Sigmoid colon (tissue), 6 donors: ENCODE measurements at regions not wholly inside any gene's neighbourhood (a gene's known extent, or its start where the extent isn't known, plus 50 kb on each side); places are given as distances from the start of the nearest gene placed in this dataset.

Experiments used
- DNase-seq: peaks from one replicate; pipeline ENCODE4 v3.0.0-alpha.2; 2019
- H3K27ac ChIP-seq, 4 donors: fragments of 200-600 bp; sonication (generic); one replicate each; pipeline ENCODE4 v1.5.1; 2016 to 2019; ENCODE audit warnings: mild to moderate bottlenecking in 1 of 4
- H3K27me3 ChIP-seq, 3 donors: fragments of 200-600 bp; sonication (generic); one replicate each; pipeline ENCODE4 v1.5.1; 2019; ENCODE audit warnings: mild to moderate bottlenecking in 1 of 3
- H3K36me3 ChIP-seq, 4 donors: fragments of 200-600 bp; sonication (generic); one replicate each; pipeline ENCODE4 v1.5.1; 2016 to 2019
- H3K4me1 ChIP-seq, 4 donors: fragments of 200-600 bp; sonication (generic); one replicate each; pipeline ENCODE4 v1.5.1; 2017 to 2019
- H3K4me3 ChIP-seq, 4 donors: fragments of 200-600 bp; sonication (generic); one replicate each; pipeline ENCODE4 v1.5.1; 2017 to 2019; ENCODE audit warnings: mild to moderate bottlenecking in 2 of 4, moderate library complexity in 1 of 4
- H3K9me3 ChIP-seq, 4 donors: fragments of 200-600 bp in 3 of 4; sonication (generic) in 3 of 4; one replicate each; pipeline versions ENCODE4 v1.5.1 to v1.6.1; 2013 to 2019
- CTCF ChIP-seq, 4 experiments: fragments of 450-650 bp in 3 of 4; fragments of 200-600 bp in 1 of 4; IDR thresholded peaks; one replicate each; pipeline ENCODE4 v1.5.1; 2016 to 2019; ENCODE audit warnings: antibody characterized with exemption in 4 of 4, mild to moderate bottlenecking in 3 of 4, moderate library complexity in 2 of 4
- EP300 ChIP-seq, 4 donors: sonication (generic); formaldehyde crosslinking; IDR thresholded peaks; one replicate each; pipeline ENCODE4 v1.6.1; 2017; ENCODE audit warnings: antibody characterized with exemption in 4 of 4
- POLR2A ChIP-seq, 2 donors: fragments of 450-650 bp; IDR thresholded peaks; one replicate each; pipeline ENCODE4 v1.6.1; 2016; ENCODE audit warnings: antibody characterized with exemption in 2 of 2, mild to moderate bottlenecking in 2 of 2, moderate library complexity in 2 of 2
- POLR2AphosphoS5 ChIP-seq, 4 donors: sonication (generic); formaldehyde crosslinking; IDR thresholded peaks; one replicate each; pipeline ENCODE4 v1.6.1; 2017; ENCODE audit warnings: antibody characterized with exemption in 4 of 4
- WGBS, 2 donors: extraction: QIAGEN DNeasy Blood & Tissue Kit; methylation state at CpG; one replicate each; pipeline ENCODE4 v1.1.7; 2013; 5-methylcytosine and 5-hydroxymethylcytosine counted together
- intact Hi-C: fragments of 100-400 bp; cut with DNase I; formaldehyde crosslinking; loops from one replicate; pipeline ENCODE4 v1.15.1; 2023
- donor health status: healthy with polysubstance abuse.
- donor health status: healthy.

- no peak for TF ChIP-seq POLR2A (IDR thresholded peaks at IDR 0.05)
- Histone ChIP-seq H3K27me3 (no peaks in the 10 kb centered on the region), H3K9me3 (no peaks in the 10 kb centered on the region), H3K4me3 (no peak overlapping the region), H3K27ac (no peak overlapping the region), H3K36me3 (no peaks in the 10 kb centered on the region), H3K4me1 (no peaks in the 10 kb centered on the region)
- DNase-seq = no peak
- WGBS, 2 donors = 92 to 99% methylated on average over 1 of the region's 1 CpG
- intact Hi-C loops = no loop called here
Measured at GRCh38 chr6:108771421-108771820, 76.8 kb upstream of the ARMC2 start.

DNA sequence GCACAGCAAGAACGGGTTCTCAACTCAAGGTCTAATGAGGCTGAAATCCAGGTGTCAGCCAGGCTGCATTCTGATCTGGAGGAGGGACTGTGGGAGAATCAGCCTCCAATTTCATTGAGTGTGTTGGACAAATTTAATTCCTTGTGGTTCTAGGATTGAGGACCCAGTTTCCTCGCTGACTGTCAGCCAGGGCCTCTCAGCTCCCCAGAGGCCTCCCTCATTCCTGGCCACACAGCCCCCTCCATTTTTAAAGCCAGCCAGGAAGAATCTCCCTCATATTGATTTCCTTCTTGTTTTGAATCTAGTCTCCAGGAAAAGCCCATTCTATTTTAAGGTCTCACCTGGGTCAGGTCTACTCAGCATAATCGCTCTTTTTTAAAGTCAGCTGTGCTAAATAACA is 73.7 kb upstream of the ARMC2 start:
- Histone ChIP-seq H3K36me3 (no peaks in the 10 kb centered on the region), H3K4me3 (no peak overlapping the region), H3K27ac (no peak overlapping the region), H3K4me1 (no peaks in the 10 kb centered on the region), H3K27me3 (no peaks in the 10 kb centered on the region), H3K9me3 (no peaks in the 10 kb centered on the region)
- 96 to 97% methylated on average over 3 of the region's 3 CpGs for WGBS, 2 donors
- intact Hi-C loops = no loop called here
- DNase-seq = no peak
- TF ChIP-seq POLR2AphosphoS5 (IDR thresholded peaks at IDR 0.05) (no peak), CTCF (IDR thresholded peaks at IDR 0.05) (no peak), EP300 (IDR thresholded peaks at IDR 0.05) (no peak), POLR2A (IDR thresholded peaks at IDR 0.05) (no peak)

- intact Hi-C loops = no loop called here
- H3K27me3 ChIP-seq = no peaks in the 10 kb centered on the region
- no peaks in the 10 kb centered on the region for H3K9me3 ChIP-seq
- DNase-seq = no peak
- no peak for TF ChIP-seq EP300 (IDR thresholded peaks at IDR 0.05)
- no peak for TF ChIP-seq POLR2A (IDR thresholded peaks at IDR 0.05)
- no peak for TF ChIP-seq POLR2AphosphoS5 (IDR thresholded peaks at IDR 0.05)
- TF ChIP-seq CTCF (IDR thresholded peaks at IDR 0.05) = no peak
- H3K27ac ChIP-seq = no peak overlapping the region
- 82 to 87% methylated on average over 5 of the region's 5 CpGs for WGBS, 2 donors
- H3K36me3 ChIP-seq = no peaks in the 10 kb centered on the region
- H3K4me3 ChIP-seq = no peak overlapping the region
- peaks cover 0 to 12% (median 10%) of the 10 kb centered on the region in 4 donors for H3K4me1 ChIP-seq
Measured at GRCh38 chr6:108777536-108777935, 70.7 kb upstream of the ARMC2 start.

GRCh38 chr6:108778421-108779186 is 69.6 kb upstream of the ARMC2 start:
- Histone ChIP-seq H3K9me3 (no peaks in the 10 kb centered on the region), H3K4me3 (no peak overlapping the region), H3K4me1 (peaks cover 0 to 23% (median 14%) of the 10 kb centered on the region in 4 donors), H3K27me3 (no peaks in the 10 kb centered on the region), H3K36me3 (no peaks in the 10 kb centered on the region), H3K27ac (no peak overlapping the region)
- intact Hi-C loops = no loop called here
- WGBS, 2 donors = 88 to 89% methylated on average over 7 of the region's 7 CpGs
- TF ChIP-seq CTCF (IDR thresholded peaks at IDR 0.05) (no peak), POLR2A (IDR thresholded peaks at IDR 0.05) (no peak), EP300 (IDR thresholded peaks at IDR 0.05) (no peak), POLR2AphosphoS5 (IDR thresholded peaks at IDR 0.05) (no peak)
- no peak for DNase-seq

DNA sequence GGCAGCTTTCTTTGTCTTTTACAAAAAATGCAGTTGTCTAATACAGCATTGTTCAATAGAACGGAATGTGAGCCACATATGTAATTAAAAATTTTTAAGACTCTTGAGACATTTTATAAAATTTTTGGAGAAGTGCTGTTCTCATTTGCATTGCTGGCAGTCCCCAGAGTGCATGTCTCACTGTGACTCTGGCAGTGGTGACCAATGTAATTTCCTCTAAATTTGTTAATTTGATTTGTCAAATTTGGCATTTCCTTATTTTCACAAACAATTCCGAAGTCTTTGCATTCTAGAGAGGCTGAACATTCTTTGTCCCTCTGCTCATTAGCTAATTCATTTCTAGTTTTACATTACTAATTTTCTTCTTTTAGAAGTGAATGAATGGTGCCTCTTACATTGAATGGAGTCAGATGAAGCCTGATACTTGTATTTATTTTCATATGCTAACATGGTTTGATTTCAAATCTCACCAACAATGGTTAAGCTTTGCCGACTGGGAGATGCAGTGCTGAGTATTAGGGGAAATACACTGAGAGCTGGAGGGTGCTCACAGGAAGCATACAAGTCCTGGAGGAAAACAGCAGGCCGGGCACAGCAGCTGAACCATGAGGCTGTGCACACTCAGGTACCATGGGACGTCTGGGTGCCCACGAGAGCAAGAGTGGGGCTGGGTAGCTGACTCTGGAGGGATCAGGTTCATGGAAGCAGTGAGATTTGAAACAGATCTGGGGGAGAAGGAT is 68.5 kb upstream of the ARMC2 start:
- DNase-seq = no peak

More for the DNA sequence above, 68.5 kb upstream of the ARMC2 start:
- intact Hi-C loops = loop anchor here (5.0 to 10.0 kb wide), 4 partner anchors 32 to 295 kb away; no protein-coding TSS in a partner anchor
- H3K4me3 ChIP-seq = no peak overlapping the region
- H3K9me3 ChIP-seq = no peaks in the 10 kb centered on the region
- H3K27ac ChIP-seq = no peak overlapping the region
- TF ChIP-seq POLR2AphosphoS5 (IDR thresholded peaks at IDR 0.05) = no peak
- TF ChIP-seq EP300 (IDR thresholded peaks at IDR 0.05) = no peak
- TF ChIP-seq POLR2A (IDR thresholded peaks at IDR 0.05) = no peak
- no peak for TF ChIP-seq CTCF (IDR thresholded peaks at IDR 0.05)
- H3K36me3 ChIP-seq = no peaks in the 10 kb centered on the region
- H3K4me1 ChIP-seq = peaks cover 0 to 23% (median 14%) of the 10 kb centered on the region in 4 donors
- no peaks in the 10 kb centered on the region for H3K27me3 ChIP-seq
- WGBS, 2 donors = 77 to 90% methylated on average over 6 of the region's 6 CpGs
